GM18520 (cell line): ENCODE measurements at regions not wholly inside any gene's neighbourhood (a gene's known extent, or its start where the extent isn't known, plus 50 kb on each side); places are given as distances from the start of the nearest gene placed in this dataset.
"Not testable (repeated sequence)": the region's sequence is repeated elsewhere in the genome, so short reads cannot be mapped to it uniquely, and the experiment has no call there.

ENCODE experiments used
- ATAC-seq: cut with Tn5 transposase; IDR thresholded peaks from one replicate; pipeline ENCODE4 v1.9.1; 2021; ENCODE audit not compliant: unreplicated experiment

GRCh38 chr3:188972310-188972709 lies 199.5 kb upstream of the TPRG1 start:
- no peak for ATAC-seq

- ATAC-seq, result no peak
Observed at GRCh38 chr3:188974856-188975599, 196.7 kb upstream of the TPRG1 start.

GRCh38 chr3:188975600-188976314 lies 196.0 kb upstream of the TPRG1 start:
- ATAC-seq, result no peak

GRCh38 chr3:188976407-188976806 lies 195.4 kb upstream of the TPRG1 start:
- ATAC-seq, result no peak

- no peak for ATAC-seq
Observed at GRCh38 chr3:188978421-188979171, 193.2 kb upstream of the TPRG1 start.

- ATAC-seq, result no peak
Observed at GRCh38 chr3:188979248-188979647, 192.5 kb upstream of the TPRG1 start.

- no peak for ATAC-seq
Observed at GRCh38 chr3:188979669-188980310, 192.0 kb upstream of the TPRG1 start.

- ATAC-seq, result no peak
Observed at GRCh38 chr3:188993181-188993580, 178.6 kb upstream of the TPRG1 start.

- no peak for ATAC-seq
Observed at GRCh38 chr3:189001559-189001958, 170.2 kb upstream of the TPRG1 start.

- ATAC-seq, result no peak
Observed at GRCh38 chr3:189003410-189003809, 168.4 kb upstream of the TPRG1 start.

GRCh38 chr3:189013224-189013888 lies 158.4 kb upstream of the TPRG1 start:
- ATAC-seq, result no peak

GRCh38 chr3:189014526-189014925 lies 157.2 kb upstream of the TPRG1 start:
- no peak for ATAC-seq

- not testable (repeated sequence) for ATAC-seq
Observed at GRCh38 chr3:189022576-189023466, 148.9 kb upstream of the TPRG1 start.

GRCh38 chr3:189025866-189026265 lies 145.9 kb upstream of the TPRG1 start:
- no peak for ATAC-seq

- no peak for ATAC-seq
Observed at GRCh38 chr3:189027626-189028155, 144.1 kb upstream of the TPRG1 start.

GRCh38 chr3:189038773-189039745 lies 132.7 kb upstream of the TPRG1 start:
- no peak for ATAC-seq

GRCh38 chr3:189040656-189041335 lies 131.0 kb upstream of the TPRG1 start:
- no peak for ATAC-seq
